Activated effector memory CD4-positive, alpha-beta T cell treated with anti-CD3 and anti-CD28 coated beads, Interleukin-2, amount 50 U/mL, for 16 hours (primary cell): ENCODE measurements at regions not wholly inside any gene's neighbourhood (a gene's known extent, or its start where the extent isn't known, plus 50 kb on each side); places are given as distances from the start of the nearest gene placed in this dataset.

Source experiments
- DNase-seq: peaks from one replicate; pipeline ENCODE4 v3.0.0-alpha.2; 2020

GRCh38 chr4:179503976-179504375 is 2061.7 kb upstream of the AGA start:
- no peak for DNase-seq

- no peak for DNase-seq
Observed at GRCh38 chr4:179509489-179509888, 2067.3 kb upstream of the AGA start.

GRCh38 chr4:179521952-179522351 is 2079.7 kb upstream of the AGA start:
- no peak for DNase-seq

GRCh38 chr4:179530958-179531357 is 2088.7 kb upstream of the AGA start:
- DNase-seq, result no peak

GRCh38 chr4:179536694-179537093 is 2094.5 kb upstream of the AGA start:
- no peak for DNase-seq

- no peak for DNase-seq
Observed at GRCh38 chr4:179539641-179540040, 2097.4 kb upstream of the AGA start.

- DNase-seq, result no peak
Observed at GRCh38 chr4:179543771-179544170, 2101.5 kb upstream of the AGA start.

- no peak for DNase-seq
Observed at GRCh38 chr4:179544496-179544895, 2102.3 kb upstream of the AGA start.

GRCh38 chr4:179552131-179552530 is 2109.9 kb upstream of the AGA start:
- DNase-seq, result no peak

GRCh38 chr4:179563741-179564140 is 2121.5 kb upstream of the AGA start:
- DNase-seq, result no peak

- no peak for DNase-seq
Observed at GRCh38 chr4:179569549-179569948, 2127.3 kb upstream of the AGA start.

GRCh38 chr4:179582164-179582905 is 2140.1 kb upstream of the AGA start:
- DNase-seq, result no peak

- DNase-seq, result no peak
Observed at GRCh38 chr4:179583221-179583620, 2141.0 kb upstream of the AGA start.

- DNase-seq, result no peak
Observed at GRCh38 chr4:179584101-179584500, 2141.9 kb upstream of the AGA start.

- no peak for DNase-seq
Observed at GRCh38 chr4:179585761-179586160, 2143.5 kb upstream of the AGA start.

GRCh38 chr4:179586460-179586859 is 2144.2 kb upstream of the AGA start:
- DNase-seq, result no peak

GRCh38 chr4:179595671-179596410 is 2153.6 kb upstream of the AGA start:
- DNase-seq, result no peak

- no peak for DNase-seq
Observed at GRCh38 chr4:179596621-179597020, 2154.4 kb upstream of the AGA start.

GRCh38 chr4:179597301-179597700 is 2155.1 kb upstream of the AGA start:
- no peak for DNase-seq

GRCh38 chr4:179601671-179602070 is 2159.4 kb upstream of the AGA start:
- no peak for DNase-seq

GRCh38 chr4:179605196-179605595 is 2163.0 kb upstream of the AGA start:
- DNase-seq, result no peak

- DNase-seq, result no peak
Observed at GRCh38 chr4:179607003-179607402, 2164.8 kb upstream of the AGA start.

GRCh38 chr4:179615704-179616103 is 2173.5 kb upstream of the AGA start:
- DNase-seq, result no peak

GRCh38 chr4:179618966-179619365 is 2176.7 kb upstream of the AGA start:
- DNase-seq, result no peak

GRCh38 chr4:179624768-179625181 is 2182.5 kb upstream of the AGA start:
- DNase-seq, result no peak
